Tibial nerve (tissue), 4 donors: ENCODE measurements at regions not wholly inside any gene's neighbourhood (a gene's known extent, or its start where the extent isn't known, plus 50 kb on each side); places are given as distances from the start of the nearest gene placed in this dataset.

Source experiments
- CTCF ChIP-seq, 5 experiments: fragments of 200-600 bp in 3 of 5; fragments of 450-650 bp in 2 of 5; sonication (generic) in 3 of 5; IDR thresholded peaks; one replicate each; pipeline ENCODE4 v1.5.1; 2016 to 2019; ENCODE audit warnings: antibody characterized with exemption in 5 of 5, mild to moderate bottlenecking in 3 of 5, moderate library complexity in 2 of 5
- EP300 ChIP-seq, 2 donors: sonication (generic); formaldehyde crosslinking; IDR thresholded peaks; one replicate each; pipeline ENCODE4 v1.6.1; 2017; ENCODE audit warnings: antibody characterized with exemption in 2 of 2, mild to moderate bottlenecking in 1 of 2

- TF ChIP-seq EP300 (IDR thresholded peaks at IDR 0.05): no peak
- no peak for TF ChIP-seq CTCF (IDR thresholded peaks at IDR 0.05)
These were observed 174.4 kb upstream of the NOX3 start for GRCh38 chr6:155630085-155630484.
